D341Med (cell line): ENCODE measurements at regions not wholly inside any gene's neighbourhood (a gene's known extent, or its start where the extent isn't known, plus 50 kb on each side); places are given as distances from the start of the nearest gene placed in this dataset.

Experiments used
- DNase-seq: peaks from one replicate; pipeline ENCODE4 v3.0.0; 2012; ENCODE audit warnings: low spot score

GRCh38 chr3:64848127-64848800 is 160.5 kb upstream of the ADAMTS9 start:
- DNase-seq: no peak

- no peak for DNase-seq
Observed at GRCh38 chr3:64844558-64844957, 156.8 kb upstream of the ADAMTS9 start.

DNA sequence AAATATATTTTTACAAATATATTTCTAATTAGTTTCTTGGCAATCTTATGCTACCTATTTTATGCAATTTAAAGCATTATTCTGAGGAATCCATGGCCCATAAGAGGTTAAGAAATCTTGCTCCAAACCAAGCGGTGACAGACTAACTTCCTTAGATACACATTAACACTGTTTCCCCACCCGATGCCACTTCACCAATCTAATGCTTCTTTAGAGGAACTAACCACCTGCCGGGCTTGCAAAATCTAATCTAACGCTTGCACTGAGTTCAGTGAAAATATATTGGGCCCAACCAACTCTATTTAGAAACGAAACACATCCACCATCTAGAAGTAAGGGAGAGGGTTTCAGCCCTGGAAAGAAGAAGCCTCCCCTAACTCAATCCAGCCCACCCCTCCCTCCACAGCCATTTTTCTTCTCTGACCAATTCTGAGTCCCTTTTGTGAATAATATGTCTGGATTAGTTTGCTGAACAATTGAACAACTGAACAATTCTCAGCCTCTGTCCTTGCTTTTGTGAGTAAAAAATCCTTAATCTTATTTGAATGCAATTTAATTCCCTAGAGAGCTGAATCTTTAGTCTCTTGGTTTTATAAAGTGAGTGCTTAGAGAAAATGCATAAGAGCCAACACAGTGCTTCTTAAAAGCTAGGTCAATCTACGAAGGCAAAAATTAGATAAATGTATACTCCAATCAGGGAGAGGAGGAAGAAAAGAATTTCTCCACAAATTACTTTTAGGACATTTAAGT is 150.4 kb upstream of the ADAMTS9 start:
- no peak for DNase-seq

GRCh38 chr3:64837126-64837738 is 149.4 kb upstream of the ADAMTS9 start:
- DNase-seq: no peak

- no peak for DNase-seq
Observed at GRCh38 chr3:64836097-64836496, 148.3 kb upstream of the ADAMTS9 start.

GRCh38 chr3:64832098-64832497 is 144.3 kb upstream of the ADAMTS9 start:
- no peak for DNase-seq

DNA sequence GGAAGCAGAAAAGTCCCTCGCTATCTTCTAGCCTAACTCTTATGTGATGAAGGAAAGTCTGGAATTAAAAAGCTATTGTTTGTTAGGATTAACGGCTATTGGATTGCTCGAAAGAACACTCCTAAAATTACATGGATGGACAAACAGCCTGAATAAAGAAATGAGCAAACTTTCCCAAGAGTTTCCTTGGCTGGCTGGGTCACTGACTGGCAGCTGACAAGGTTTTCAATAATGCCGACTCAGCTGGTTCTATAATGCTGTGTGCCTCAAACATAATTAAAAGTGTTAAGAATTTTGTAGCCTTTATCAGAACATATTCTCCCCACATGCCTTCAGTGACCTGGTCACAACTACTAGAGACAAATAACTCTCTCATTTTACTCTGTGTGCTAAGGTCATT is 142.9 kb upstream of the ADAMTS9 start:
- DNase-seq: no peak

GRCh38 chr3:64829331-64829730 is 141.5 kb upstream of the ADAMTS9 start:
- DNase-seq: no peak

DNA sequence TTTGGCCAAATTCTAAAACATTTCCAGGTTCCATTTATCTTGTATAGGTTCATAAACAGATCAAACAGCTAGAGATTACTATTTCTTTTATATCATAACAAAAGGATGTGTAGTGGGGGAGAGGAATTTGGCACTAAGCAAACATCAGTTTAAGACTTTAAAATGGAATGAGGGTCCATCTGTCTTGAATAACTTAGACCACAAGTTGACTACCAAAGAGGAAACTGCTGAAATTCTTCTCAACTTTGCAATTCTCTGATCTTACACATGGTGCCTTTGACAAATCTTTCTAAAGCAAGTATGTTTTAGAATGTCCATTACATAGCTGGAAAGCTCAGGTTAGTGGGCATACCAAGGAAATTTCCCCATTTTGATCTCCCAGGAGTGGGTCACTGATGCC is 140.5 kb upstream of the ADAMTS9 start:
- DNase-seq: no peak

- DNase-seq: no peak
Observed at GRCh38 chr3:64827431-64827830, 139.6 kb upstream of the ADAMTS9 start.

DNA sequence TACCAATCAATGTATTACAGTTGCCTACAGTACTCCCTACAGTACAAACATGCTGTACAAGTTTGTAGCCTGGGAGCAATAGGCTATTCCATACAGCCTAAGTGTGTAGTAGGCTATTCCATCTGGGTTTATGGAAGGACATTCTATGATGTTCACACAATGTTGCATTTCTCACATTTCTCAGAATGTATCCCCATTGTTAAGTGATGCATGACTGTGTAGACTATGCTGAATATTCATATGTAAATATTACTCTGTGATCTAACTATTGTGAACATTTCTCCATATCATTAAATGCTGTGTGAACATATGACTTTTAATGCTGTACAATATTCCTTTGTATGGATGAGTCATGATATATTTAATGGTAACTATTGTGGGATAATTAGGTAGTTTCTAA is 139.2 kb upstream of the ADAMTS9 start:
- DNase-seq: no peak

- DNase-seq: no peak
Observed at GRCh38 chr3:64825404-64826120, 137.8 kb upstream of the ADAMTS9 start.

DNA sequence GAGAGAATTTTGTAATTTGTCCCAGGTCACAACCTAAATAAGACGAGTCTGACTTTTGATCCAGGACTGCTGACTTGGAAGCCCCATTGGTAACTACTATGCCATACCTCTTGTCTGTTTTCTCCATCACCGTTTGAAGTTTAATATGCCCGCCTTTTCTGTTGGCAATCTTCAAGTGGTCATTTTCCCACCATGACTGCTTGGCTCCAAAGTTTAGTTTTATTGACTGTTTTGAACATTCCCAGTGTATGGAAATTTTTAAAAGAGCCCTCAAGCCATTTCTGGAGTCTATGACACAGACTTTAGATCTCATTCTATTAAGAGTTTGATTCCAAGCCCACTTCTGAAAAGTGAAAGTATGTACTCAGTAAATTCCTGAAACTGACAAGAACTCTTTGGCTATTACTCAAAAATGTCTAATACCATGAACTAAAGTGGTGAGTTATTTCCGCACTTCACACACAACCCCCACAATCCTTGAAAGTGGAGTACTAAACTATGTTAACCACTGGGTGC is 136.7 kb upstream of the ADAMTS9 start:
- DNase-seq: no peak

DNA sequence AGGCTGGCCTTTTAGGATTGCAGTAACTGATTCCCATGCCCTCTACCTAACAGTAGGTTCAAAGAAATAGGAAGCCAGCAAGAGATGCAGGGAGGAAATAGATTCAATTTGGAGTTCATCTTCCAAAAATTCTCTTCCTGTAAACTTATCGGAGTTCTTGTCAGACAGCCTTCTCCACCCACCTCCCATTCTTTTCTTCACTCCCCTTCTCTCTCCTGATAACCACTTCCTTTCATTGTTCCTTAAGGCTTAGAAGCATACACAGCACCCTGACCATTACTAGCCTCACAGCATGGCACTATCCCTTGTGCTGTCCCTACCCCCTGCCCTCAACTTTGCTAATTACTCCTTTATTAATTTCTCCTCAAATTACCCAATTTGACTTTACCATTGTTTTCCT is 130.4 kb upstream of the ADAMTS9 start:
- no peak for DNase-seq

- DNase-seq: no peak
Observed at GRCh38 chr3:64816355-64816754, 128.6 kb upstream of the ADAMTS9 start.

DNA sequence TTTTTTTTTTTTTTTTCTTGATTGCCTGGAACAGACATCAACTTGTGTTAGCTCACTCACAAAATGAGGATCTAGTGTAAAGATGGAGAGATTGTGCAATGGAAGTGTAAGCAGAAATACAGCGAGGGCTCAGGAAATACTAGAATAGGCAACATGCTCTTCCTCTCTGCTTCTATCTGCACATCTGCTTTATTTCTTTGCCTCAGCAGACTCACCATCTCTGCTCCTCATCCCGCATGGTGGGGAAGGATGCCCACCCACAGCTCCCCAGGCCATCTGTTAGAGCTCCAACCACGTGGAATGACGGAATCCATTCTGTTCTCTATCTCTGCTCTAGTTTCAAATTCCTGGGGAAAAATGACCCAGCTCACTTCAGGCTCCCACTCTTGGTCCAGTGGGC is 128.0 kb upstream of the ADAMTS9 start:
- DNase-seq: no peak

DNA sequence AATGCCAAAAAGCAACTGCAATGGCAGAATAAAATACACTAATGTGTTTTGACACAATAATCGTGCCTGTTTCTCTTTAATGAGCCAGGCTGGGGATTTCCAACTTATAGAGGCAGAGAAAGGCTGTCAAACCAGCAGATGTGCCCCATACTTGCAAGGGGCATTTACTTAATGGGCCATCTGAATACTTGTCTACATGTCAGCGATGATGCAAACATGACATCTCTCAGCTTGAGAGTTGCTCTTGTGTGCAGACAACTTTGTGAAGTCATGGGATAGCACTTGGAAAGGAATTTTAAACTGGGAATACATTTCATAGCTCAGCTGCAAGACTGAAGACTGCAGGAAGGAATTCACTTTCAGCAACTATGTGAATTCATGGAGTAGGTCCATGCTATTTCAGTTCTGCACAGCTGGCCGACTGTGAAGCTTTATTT is 127.4 kb upstream of the ADAMTS9 start:
- DNase-seq: no peak

DNA sequence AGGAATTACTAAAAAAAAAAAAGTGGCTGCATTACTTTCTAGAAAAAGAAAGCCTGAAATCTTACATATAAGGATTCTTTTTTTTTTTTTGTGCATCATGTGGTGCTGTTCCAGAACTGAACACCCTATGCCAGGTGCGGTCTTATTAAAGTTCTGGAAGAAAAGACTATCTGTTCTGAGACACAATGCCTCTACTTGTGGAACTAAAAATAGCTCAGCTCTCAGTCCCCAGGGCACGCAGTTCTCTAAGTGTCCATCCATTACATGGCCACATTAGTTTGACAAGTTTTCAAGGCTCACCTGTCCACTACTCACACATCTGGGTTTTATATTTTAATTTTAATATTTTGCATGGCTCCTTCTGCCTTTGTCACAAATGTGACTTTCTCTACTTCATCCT is 126.6 kb upstream of the ADAMTS9 start:
- no peak for DNase-seq

DNA sequence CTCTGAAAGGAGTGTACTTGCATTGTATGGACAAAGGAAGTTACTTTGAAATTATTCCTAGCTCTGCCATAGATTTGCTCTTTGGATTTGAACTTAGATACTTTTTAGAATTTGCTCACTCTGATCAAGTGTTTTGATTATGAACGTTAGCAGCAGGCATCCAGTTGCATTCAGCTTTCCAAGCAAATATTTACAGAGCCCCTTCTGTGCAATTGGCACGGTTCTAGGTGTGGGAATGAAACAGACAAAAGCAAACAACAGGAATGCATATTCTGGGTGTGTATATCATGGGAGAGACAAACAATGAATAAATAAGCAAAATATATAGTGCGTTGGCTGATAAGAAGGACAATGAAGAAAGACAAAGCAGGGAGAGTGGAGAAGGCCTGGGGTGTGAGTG is 125.5 kb upstream of the ADAMTS9 start:
- DNase-seq: no peak

DNA sequence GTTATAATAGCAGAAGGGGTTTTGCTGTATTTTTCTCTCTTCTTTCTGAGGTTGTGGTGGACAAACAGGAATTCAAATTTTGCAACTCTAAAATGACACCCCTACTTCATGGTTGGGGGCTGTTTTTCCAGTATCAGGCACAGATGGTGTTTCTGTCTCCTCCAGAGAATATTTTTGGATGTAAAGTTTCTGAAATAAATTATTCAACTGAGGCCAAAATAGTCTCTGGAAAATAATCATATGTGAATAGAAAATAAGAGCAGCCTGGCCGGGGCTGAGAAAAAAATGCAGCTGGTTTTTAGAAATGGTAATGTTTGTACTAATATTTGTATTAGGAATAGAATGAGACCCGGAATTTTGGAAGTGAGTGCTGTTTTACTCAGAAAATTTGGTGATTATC is 121.3 kb upstream of the ADAMTS9 start:
- DNase-seq: no peak

DNA sequence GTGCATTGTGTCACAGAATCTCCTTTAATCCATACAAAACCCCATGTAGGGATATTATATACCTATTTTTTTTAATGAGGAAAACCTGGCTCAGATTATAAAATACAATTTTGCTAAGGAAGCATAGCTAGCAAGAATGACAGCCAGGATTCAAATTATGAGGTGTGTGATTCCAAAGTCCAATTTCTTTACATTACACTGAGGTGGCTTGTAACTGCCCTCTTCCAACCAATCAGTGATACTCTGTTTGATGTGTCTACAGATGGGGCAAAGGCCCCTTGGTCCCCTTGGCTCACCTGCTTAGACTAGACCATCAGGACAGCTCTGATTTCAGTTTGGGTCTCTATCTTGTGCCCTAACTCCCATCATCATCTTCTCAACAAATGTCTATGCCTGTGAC is 120.3 kb upstream of the ADAMTS9 start:
- DNase-seq: no peak
